Astrocyte of the spinal cord (primary cell): ENCODE measurements at regions not wholly inside any gene's neighbourhood (a gene's known extent, or its start where the extent isn't known, plus 50 kb on each side); places are given as distances from the start of the nearest gene placed in this dataset.
A peak's percentile ranks its signal among the peaks of the same experiment; 100 is the strongest.

Experiments used
- DNase-seq: peaks from one replicate; pipeline ENCODE4 v3.0.0; 2011; ENCODE audit warnings: low read depth, low spot score
- H3K4me3 ChIP-seq: 2 replicates; pipeline ENCODE4 v1.5.1; 2011; ENCODE audit warnings: low read depth, mild to moderate bottlenecking, low read length, moderate library complexity
- CTCF ChIP-seq: IDR thresholded peaks from 2 replicates; pipeline ENCODE4 v1.5.1; 2012; ENCODE audit warnings: low read depth, mild to moderate bottlenecking, low read length, inconsistent platforms
- in situ Hi-C: cut with HindIII; loops from 2 replicates; pipeline ENCODE4 v1.10.0; 2017; ENCODE audit warnings: low sequenced_read_pairs

DNA sequence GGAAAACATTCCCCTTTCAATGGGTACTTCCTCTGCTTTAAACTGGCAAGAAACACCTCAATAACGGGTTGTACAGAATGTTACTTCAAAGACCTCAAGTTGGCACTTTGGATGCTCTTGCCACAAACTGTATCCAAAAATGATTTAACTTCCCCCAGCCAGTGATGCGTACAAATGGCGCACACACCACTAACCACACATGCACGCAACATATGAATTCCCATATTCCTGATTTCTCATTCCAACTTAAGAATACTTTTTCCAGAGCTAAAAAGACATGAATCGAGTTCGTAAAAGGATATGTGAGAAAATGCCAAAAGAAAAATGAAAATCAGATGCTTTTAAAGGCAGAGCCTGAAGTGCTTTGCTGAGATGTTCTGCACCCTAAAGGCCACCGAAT, 388.0 kb upstream of the PIK3R1 start:
- no peak for DNase-seq
- TF ChIP-seq CTCF = no peak
- H3K4me3 ChIP-seq = no peak overlapping the region
- in situ Hi-C loops = no loop called here

- DNase-seq = no peak
- no peak for TF ChIP-seq CTCF
- H3K4me3 ChIP-seq = no peak overlapping the region
- in situ Hi-C loops = no loop called here
Measured at GRCh38 chr5:67824852-67825251, 390.7 kb upstream of the PIK3R1 start.

- in situ Hi-C loops = no loop called here
- no peak for DNase-seq
- TF ChIP-seq CTCF = no peak
- H3K4me3 ChIP-seq = no peak overlapping the region
Measured at GRCh38 chr5:67817652-67818051, 397.9 kb upstream of the PIK3R1 start.

DNA sequence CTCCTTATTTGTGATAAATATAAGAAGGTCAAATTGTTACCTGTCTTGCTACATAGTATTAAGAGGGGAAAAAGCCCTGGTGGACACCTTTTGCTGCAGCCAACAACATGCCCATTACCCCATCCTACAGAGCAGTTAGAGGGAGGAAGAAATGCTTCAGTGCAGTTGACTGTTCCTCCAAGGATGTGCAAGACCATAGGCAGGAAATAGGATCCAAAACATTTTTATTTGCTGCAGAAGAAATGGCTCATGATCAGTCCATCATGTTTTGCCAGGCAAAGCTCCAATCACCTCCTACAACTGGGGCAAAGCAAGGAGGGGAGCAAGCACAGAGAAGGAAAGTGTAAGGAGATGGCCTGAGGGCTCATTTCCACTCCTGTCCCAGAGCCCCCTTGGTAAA, 399.1 kb upstream of the PIK3R1 start:
- H3K4me3 ChIP-seq = no peak overlapping the region
- no peak for DNase-seq
- TF ChIP-seq CTCF = no peak
- in situ Hi-C loops = no loop called here

DNA sequence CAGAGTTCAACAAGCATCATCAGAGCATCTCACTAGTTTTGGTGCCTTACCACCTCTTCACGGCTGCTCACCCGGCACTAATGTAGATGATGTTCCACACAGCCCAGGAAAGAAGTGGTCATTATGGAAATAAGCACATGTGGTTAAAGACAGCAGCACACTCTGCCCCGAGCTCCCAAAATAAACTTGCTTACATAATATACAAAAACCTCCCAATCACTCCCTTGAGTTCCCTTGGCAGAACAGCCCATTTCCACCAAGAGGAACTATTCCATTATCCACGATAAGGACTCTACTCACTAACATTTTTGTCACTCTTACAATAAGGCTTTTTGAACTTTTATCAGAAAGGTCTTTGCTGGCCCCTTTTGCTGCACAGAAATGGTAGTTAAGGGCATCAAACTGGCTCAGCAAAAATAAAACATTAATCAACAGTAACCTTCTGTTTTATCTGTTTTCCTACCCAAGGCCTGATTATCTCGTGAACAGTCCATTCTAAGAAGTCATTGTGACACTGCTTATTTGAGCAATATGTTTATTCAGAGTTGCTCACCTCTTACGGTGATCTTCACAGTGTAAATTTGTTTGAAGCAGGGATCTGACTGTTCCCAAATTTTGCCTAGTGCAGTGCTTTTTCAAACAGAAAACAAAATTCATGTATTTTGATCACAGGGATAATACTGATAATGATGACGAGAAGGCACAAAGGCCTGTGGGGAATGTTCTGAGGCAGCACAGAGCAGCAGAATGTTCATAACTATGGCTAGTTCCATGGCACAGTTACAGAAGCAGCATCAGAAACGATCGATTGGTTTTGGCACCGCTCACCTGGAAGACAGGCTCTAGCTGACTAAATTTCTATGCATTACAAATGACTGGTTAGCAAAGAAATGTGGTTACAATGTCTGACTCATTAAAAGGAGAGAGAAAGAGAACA, 399.8 kb upstream of the PIK3R1 start:
- peak; percentile 84 for DNase-seq
- no peak for TF ChIP-seq CTCF
- no peak overlapping the region for H3K4me3 ChIP-seq
- in situ Hi-C loops = no loop called here

- in situ Hi-C loops = no loop called here
- DNase-seq = no peak
- no peak overlapping the region for H3K4me3 ChIP-seq
- no peak for TF ChIP-seq CTCF
Measured at GRCh38 chr5:67814569-67815311, 400.8 kb upstream of the PIK3R1 start.
